PC-3 (cell line): ENCODE measurements at regions not wholly inside any gene's neighbourhood (a gene's known extent, or its start where the extent isn't known, plus 50 kb on each side); places are given as distances from the start of the nearest gene placed in this dataset.

Experiments
- ATAC-seq: fragments of 200-7000 bp; cut with Tn5 transposase; 2 replicates; pipeline ENCODE4 v1.9.1; 2020; ENCODE audit warnings: mild to moderate bottlenecking, moderate library complexity
- BruUV-seq: library from RNA; stranded (reverse); fragments of 400-500 nt; replicated peaks from 2 replicates; lab custom pipeline; 2021; lab: Mats Ljungman, UMichigan
- CTCF ChIA-PET: fragments of 300-600 bp; sonication (Branson Sonifier 250); formaldehyde crosslinking; loops from one replicate; lab custom pipeline; 2022; ENCODE audit warnings: antibody characterized with exemption; lab: Charles Lee
- POLR2A ChIA-PET: fragments of 300-600 bp; sonication (Branson Sonifier 250); formaldehyde crosslinking; loops from one replicate; lab custom pipeline; 2022; ENCODE audit warnings: antibody characterized with exemption; ENCODE audit not compliant: unreplicated experiment; lab: Charles Lee
- DNase-seq: peaks from one replicate; pipeline ENCODE4 v3.0.0-alpha.2; 2015
- H2AFZ ChIP-seq: fragments of 300-600 bp; sonication (generic); 2 replicates; pipeline ENCODE4 v1.6.0; 2016; ENCODE audit warnings: antibody characterized with exemption, low read length
- H3F3A ChIP-seq: fragments of 300-600 bp; sonication (generic); one replicate; pipeline ENCODE4 v1.6.0; 2017; ENCODE audit warnings: antibody characterized with exemption, low read length, control low read depth, mild to moderate bottlenecking; ENCODE audit not compliant: unreplicated experiment
- H3K27ac ChIP-seq: fragments of 300-600 bp; sonication (generic); 2 replicates; pipeline ENCODE4 v1.5.1; 2016; ENCODE audit warnings: mild to moderate bottlenecking, low read length
- H3K27me3 ChIP-seq: fragments of 300-600 bp; sonication (generic); 2 replicates; pipeline ENCODE4 v1.6.1; 2016; ENCODE audit warnings: low read length, mixed read lengths
- H3K36me3 ChIP-seq: fragments of 300-600 bp; sonication (generic); 2 replicates; pipeline ENCODE4 v1.6.1; 2016; ENCODE audit warnings: low read depth, mixed run types, low read length, mixed read lengths
- H3K4me1 ChIP-seq: fragments of 300-600 bp; sonication (generic); 2 replicates; pipeline ENCODE4 v1.5.1; 2016; ENCODE audit warnings: low read length; ENCODE audit not compliant: insufficient read depth
- H3K4me2 ChIP-seq: fragments of 300-600 bp; sonication (generic); 2 replicates; pipeline ENCODE4 v1.6.0; 2016; ENCODE audit warnings: low read length
- H3K4me3 ChIP-seq: fragments of 300-600 bp; sonication (generic); 2 replicates; pipeline ENCODE4 v1.5.1; 2016; ENCODE audit warnings: mild to moderate bottlenecking, low read length, mixed read lengths
- H3K79me2 ChIP-seq: fragments of 300-600 bp; sonication (generic); 2 replicates; pipeline ENCODE4 v1.6.1; 2017; ENCODE audit warnings: low read length, mixed read lengths
- H3K9ac ChIP-seq: fragments of 300-600 bp; sonication (generic); 2 replicates; pipeline ENCODE4 v1.6.0; 2016; ENCODE audit warnings: mild to moderate bottlenecking, low read length
- H3K9me2 ChIP-seq: fragments of 300-600 bp; sonication (generic); replicated peaks from 2 replicates; pipeline ENCODE4 v1.6.1; 2016; ENCODE audit warnings: mixed run types, low read length, mixed read lengths
- H3K9me3 ChIP-seq: fragments of 300-600 bp; sonication (generic); 2 replicates; pipeline ENCODE4 v1.6.1; 2016; ENCODE audit warnings: low read length, mixed read lengths
- H4K20me1 ChIP-seq: fragments of 300-600 bp; sonication (generic); 2 replicates; pipeline ENCODE4 v1.6.1; 2016; ENCODE audit warnings: low read length, mixed read lengths
- CTCF ChIP-seq: fragments of 300-600 bp; sonication (generic); conservative IDR thresholded peaks from 2 replicates; pipeline ENCODE4 v1.5.1; 2017; ENCODE audit warnings: antibody characterized with exemption, low read depth, mild to moderate bottlenecking, low read length
- EZH2 ChIP-seq: fragments of 300-600 bp; sonication (generic); IDR thresholded peaks from one replicate; pipeline ENCODE4 v1.6.1; 2017; ENCODE audit warnings: antibody characterized with exemption, mild to moderate bottlenecking, low read length; ENCODE audit not compliant: unreplicated experiment
- EZH2phosphoT487 ChIP-seq: fragments of 300-600 bp; sonication (generic); IDR thresholded peaks from 2 replicates; pipeline ENCODE4 v1.6.1; 2018; ENCODE audit warnings: mild to moderate bottlenecking, antibody characterized with exemption, low read length, borderline replicate concordance
- intact Hi-C: fragments of 100-400 bp; cut with micrococcal nuclease; formaldehyde crosslinking; loops from 2 replicates; pipeline ENCODE4 v1.9.0; 2023

- ChIA-PET POLR2A (no interaction called here), CTCF (no interaction called here)
- H3K4me1 ChIP-seq, result no peaks in the 10 kb centered on the region
- no peaks in the 10 kb centered on the region for H3K79me2 ChIP-seq
- intact Hi-C loops, result no loop called here
- no peak for DNase-seq
- no peaks in the 10 kb centered on the region for H3K27me3 ChIP-seq
- H3K27ac ChIP-seq, result no peak overlapping the region
- H2AFZ ChIP-seq, result no peak overlapping the region
- BruUV-seq, result no TSS peak
- no peaks in the 10 kb centered on the region for H3K9me2 ChIP-seq
- no peaks in the 10 kb centered on the region for H3F3A ChIP-seq
- H3K9me3 ChIP-seq, result no peaks in the 10 kb centered on the region
- H3K4me2 ChIP-seq, result no peak overlapping the region
- ATAC-seq, result no peak
- H4K20me1 ChIP-seq, result no peaks in the 10 kb centered on the region
- H3K9ac ChIP-seq, result no peak overlapping the region
- H3K4me3 ChIP-seq, result no peak overlapping the region
- TF ChIP-seq EZH2phosphoT487 (no peak), CTCF (no peak), EZH2 (no peak)
- H3K36me3 ChIP-seq, result no peaks in the 10 kb centered on the region
These were observed 274.2 kb upstream of the ARRDC4 start for GRCh38 chr15:97686324-97686723.

GRCh38 chr15:97687654-97688053, 272.8 kb upstream of the ARRDC4 start:
- Histone ChIP-seq H3K9me2 (no peaks in the 10 kb centered on the region), H3K79me2 (no peaks in the 10 kb centered on the region), H3K4me3 (no peak overlapping the region), H3K36me3 (no peaks in the 10 kb centered on the region), H3K27me3 (no peaks in the 10 kb centered on the region), H3K9ac (no peak overlapping the region), H3K27ac (no peak overlapping the region), H3K9me3 (no peaks in the 10 kb centered on the region), H3F3A (no peaks in the 10 kb centered on the region), H3K4me2 (no peak overlapping the region), H2AFZ (no peak overlapping the region), H4K20me1 (no peaks in the 10 kb centered on the region), H3K4me1 (no peaks in the 10 kb centered on the region)
- ChIA-PET POLR2A (no interaction called here), CTCF (no interaction called here)
- no peak for TF ChIP-seq EZH2phosphoT487
- TF ChIP-seq CTCF, result no peak
- no peak for TF ChIP-seq EZH2
- no TSS peak for BruUV-seq
- ATAC-seq, result no peak
- no peak for DNase-seq
- intact Hi-C loops, result no loop called here

GRCh38 chr15:97688177-97688576, 272.3 kb upstream of the ARRDC4 start:
- no peak for TF ChIP-seq CTCF
- TF ChIP-seq EZH2phosphoT487, result no peak
- no peak for TF ChIP-seq EZH2
- Histone ChIP-seq H3F3A (no peaks in the 10 kb centered on the region), H3K79me2 (no peaks in the 10 kb centered on the region), H2AFZ (no peak overlapping the region), H4K20me1 (no peaks in the 10 kb centered on the region), H3K4me3 (no peak overlapping the region), H3K27me3 (no peaks in the 10 kb centered on the region), H3K4me2 (no peak overlapping the region), H3K9me2 (no peaks in the 10 kb centered on the region), H3K9me3 (no peaks in the 10 kb centered on the region), H3K27ac (no peak overlapping the region), H3K36me3 (no peaks in the 10 kb centered on the region), H3K9ac (no peak overlapping the region), H3K4me1 (no peaks in the 10 kb centered on the region)
- no TSS peak for BruUV-seq
- ChIA-PET CTCF (no interaction called here), POLR2A (no interaction called here)
- DNase-seq, result no peak
- intact Hi-C loops, result no loop called here
- ATAC-seq, result no peak
